ENCODE measurements at regions not wholly inside any gene's neighbourhood (a gene's known extent, or its start where the extent isn't known, plus 50 kb on each side); places are given as distances from the start of the nearest gene placed in this dataset.

DNA sequence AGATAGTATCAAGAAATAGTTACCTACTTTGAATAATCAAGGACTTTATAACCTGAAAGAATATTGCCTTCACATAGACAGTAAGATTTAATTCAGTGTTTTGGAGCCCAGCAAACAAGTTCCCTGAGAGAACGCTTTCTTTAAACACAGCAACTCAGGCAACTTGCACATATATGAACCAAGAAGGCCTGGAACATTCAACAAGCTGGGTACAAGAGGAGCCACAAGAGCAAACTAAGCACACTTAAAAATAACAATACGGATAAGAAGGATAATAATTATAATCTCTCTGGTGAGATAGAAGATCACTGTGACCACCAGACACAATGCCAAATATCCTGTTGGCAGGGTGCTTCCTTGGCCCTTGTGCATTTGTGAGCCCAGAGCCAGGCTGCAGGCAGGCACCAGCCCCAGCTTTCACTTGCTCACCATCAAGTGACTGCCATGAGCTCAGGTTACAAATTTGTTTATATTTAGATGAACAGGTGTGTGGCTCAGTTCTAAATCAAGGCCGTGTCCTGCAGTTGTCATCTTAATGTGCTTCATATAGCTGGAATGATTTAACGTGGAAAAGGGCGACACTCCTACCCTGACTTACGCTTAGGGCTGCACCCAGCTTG is 446.6 kb downstream of the IRS1 start:
- DNase-seq (ENCODE audit: insufficient read length, low spot score) (no peak), FAIRE-seq (no peak)

DNA sequence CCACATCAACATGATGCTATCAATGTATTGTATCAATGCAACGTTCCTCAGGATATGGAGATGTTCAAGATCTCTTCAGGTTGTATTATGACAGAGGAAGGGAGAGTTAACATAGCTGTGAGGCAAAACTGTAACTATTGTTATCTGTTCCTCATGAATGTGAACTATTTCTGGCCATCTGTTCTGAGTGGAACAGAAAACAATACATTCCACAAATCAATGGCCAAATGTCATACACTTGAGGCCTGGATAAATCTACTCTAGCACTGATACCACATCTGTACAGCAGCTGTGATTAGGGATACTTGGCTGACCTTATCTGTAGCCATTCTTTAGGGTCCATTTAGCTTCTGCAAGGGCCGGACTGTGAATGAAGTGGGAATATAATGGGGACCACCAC is 447.9 kb downstream of the IRS1 start:
- FAIRE-seq = no peak

GRCh38 chr2:226339616-226340015 is 460.0 kb downstream of the IRS1 start:
- FAIRE-seq (no peak), DNase-seq (ENCODE audit: insufficient read length, low spot score) (no peak)

More for the DNA sequence above, 447.9 kb downstream of the IRS1 start:
- DNase-seq (ENCODE audit: insufficient read length, low spot score) = no peak

GRCh38 chr2:226338825-226339224 is 460.8 kb downstream of the IRS1 start:
- no peak for DNase-seq (ENCODE audit: insufficient read length, low spot score)
- no peak for FAIRE-seq

GRCh38 chr2:226337941-226338600 is 461.5 kb downstream of the IRS1 start:
- FAIRE-seq = no peak
- DNase-seq (ENCODE audit: insufficient read length, low spot score) = no peak

DNA sequence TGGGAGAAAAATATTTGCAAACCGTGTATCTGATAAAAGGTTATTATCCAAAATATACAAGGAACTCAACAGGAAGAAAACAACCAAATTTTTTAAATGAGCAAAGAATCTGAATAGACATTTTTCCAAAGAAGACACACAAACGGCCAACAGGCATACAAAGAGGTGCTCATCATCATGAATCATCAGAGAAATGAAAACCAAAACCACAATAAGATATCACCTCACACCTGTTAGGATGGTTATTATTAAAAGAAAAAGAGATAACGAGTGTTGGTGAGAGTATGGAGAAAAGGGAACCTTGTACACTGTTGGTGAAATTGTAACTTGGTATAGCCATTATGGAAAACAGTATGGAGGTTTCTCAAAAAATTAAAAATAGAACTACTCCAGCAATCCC is 463.3 kb downstream of the IRS1 start:
- DNase-seq (ENCODE audit: insufficient read length, low spot score) = no peak
- FAIRE-seq = no peak

DNA sequence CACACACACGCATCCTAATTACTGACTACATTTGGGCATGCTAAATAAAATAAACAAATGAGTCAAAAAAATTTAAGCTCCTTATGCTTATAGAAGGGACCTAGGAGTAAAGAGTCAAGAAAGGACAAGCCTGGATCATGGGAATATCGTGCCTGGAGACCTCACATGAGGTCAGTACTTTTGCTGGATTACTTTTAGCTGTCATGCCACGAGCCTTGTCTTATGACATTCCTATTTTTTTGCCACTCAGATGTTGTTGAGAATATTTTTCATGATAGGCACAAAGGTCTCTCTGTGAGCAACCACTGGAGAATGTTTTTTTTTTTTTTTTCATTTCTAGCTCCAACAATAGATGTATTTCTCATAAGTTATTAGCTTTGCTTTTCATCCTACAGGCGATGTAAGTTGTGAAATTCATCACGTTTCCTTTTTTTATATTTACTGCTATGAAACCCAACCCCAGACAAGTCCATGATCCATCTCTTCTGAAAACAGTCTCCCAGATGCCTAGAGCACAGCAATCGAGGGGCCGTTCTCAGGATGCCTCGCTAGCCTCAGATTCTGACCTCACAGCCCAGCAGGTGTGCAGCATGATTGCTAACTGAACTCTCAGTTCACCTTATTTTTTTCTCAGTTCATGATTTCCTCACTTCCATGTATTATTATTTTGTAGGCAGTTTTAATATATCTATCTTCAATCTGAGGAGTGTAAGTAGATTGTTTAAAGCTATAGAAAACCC is 464.5 kb downstream of the IRS1 start:
- DNase-seq (ENCODE audit: insufficient read length, low spot score) = no peak
- peak; percentile 52 for FAIRE-seq

- no peak for DNase-seq (ENCODE audit: insufficient read length, low spot score)
- FAIRE-seq = no peak
These were observed 466.2 kb downstream of the IRS1 start for GRCh38 chr2:226333388-226333787.

DNA sequence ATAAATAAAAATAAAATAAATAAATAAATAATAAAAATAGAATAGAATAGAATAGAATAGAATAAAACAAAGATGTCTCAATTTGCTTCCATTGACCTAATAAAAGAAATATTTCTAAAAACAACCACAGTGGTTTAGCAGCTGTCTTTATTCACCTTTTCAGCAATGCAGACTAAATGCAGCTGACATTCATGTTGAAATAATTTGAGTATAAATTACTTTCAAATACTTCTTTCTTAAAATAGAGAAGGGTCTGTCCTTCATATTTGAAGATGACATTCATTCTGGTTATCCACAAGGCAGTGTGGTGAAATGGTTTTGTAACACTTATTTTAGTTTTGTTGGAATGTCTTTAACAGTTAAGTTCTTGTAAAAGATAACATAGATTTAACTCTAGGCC is 469.4 kb downstream of the IRS1 start:
- FAIRE-seq (no peak), DNase-seq (ENCODE audit: insufficient read length, low spot score) (no peak)

- peak; percentile 75 for FAIRE-seq
These were observed 470.4 kb downstream of the IRS1 start for GRCh38 chr2:226329180-226329579.

GRCh38 chr2:226327830-226328229 is 471.8 kb downstream of the IRS1 start:
- no peak for FAIRE-seq

More at GRCh38 chr2:226329180-226329579, 470.4 kb downstream of the IRS1 start:
- DNase-seq (ENCODE audit: insufficient read length, low spot score) = no peak

GRCh38 chr2:226325526-226325925 is 474.1 kb downstream of the IRS1 start:
- FAIRE-seq = no peak

More at GRCh38 chr2:226327830-226328229, 471.8 kb downstream of the IRS1 start:
- DNase-seq (ENCODE audit: insufficient read length, low spot score) = no peak

DNA sequence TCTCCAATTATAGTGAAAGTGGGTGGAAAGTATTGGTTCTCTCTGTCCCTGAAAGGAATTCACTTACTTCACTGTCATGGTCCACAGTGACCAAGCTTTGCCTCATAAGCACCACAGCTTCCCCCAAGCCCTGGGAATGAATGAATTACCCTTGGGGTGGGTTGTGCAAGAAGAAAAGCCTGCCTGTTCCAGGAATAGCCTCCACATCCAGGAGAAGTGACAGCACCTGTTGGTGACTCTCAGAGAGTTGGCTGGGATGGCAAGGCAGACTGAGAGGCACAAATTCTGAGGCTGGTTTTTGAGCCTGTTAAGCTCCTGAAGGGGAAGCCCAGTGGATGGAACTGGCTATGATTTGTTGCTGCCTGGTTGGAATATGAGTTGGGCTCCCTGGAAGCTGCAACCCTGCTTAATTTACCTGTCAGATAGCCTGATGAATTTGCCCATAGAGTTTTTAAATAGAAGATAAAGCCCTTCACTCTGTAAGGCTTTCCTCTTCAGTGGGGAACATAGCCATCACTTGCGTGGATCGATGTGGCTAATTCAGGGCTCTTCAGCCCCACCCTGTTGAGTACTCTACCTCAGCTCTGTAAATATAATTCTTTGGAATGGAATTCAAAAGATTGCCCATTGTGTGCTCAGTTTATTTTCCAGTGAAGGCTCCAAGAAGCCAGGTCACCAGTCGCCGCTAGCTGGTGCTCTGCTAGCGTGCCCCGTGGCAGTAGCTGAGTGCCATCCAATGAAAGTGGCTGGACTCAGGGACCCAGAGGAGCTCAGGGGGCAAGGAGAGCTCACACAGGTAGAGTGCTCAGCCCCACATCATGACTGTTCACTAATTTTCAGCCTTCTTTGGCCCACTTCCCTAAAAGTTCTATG is 479.3 kb downstream of the IRS1 start:
- FAIRE-seq = no peak

More at GRCh38 chr2:226325526-226325925, 474.1 kb downstream of the IRS1 start:
- DNase-seq (ENCODE audit: insufficient read length, low spot score) = no peak

DNA sequence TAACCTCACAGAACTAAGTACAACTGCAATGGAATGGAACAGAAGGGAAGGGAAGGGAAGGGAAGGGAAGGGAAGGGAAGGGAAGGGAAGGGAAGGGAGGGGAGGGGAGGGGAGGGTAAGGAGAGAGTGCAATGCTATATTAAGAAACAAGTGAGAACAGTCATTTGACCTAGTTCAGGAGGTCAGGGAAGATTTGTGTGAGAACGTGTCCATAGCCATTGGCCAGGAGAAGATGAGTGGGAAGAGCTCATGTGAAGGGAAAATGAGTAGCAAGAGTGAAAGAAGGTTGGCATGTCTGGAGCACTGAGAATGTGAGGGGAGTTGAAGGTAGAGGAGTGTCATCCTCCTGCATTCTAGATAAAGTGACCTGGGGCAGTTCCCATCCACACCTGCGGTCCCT is 481.6 kb downstream of the IRS1 start:
- FAIRE-seq (no peak), DNase-seq (ENCODE audit: insufficient read length, low spot score) (no peak)

More for the DNA sequence above, 479.3 kb downstream of the IRS1 start:
- DNase-seq (ENCODE audit: insufficient read length, low spot score) = no peak

DNA sequence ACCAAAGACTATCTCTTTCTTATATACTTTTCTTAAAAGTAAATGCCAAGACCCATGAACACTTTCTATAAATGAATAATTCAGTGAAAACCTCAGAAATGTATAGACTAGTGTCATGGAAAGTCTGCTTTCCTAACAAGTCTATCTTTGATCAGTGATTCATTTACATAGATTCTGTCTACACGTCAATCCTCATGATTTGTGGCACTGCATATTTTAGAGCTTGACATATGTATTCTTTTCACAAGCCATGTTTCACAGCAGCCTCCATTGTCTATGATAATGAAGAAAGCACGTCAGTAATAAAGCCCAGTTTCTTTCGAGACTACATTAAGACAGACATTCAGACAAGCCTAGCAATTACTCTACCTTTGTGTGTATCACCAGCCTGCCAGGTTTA is 486.6 kb downstream of the IRS1 start:
- FAIRE-seq = no peak
- DNase-seq (ENCODE audit: insufficient read length, low spot score) = no peak

GRCh38 chr2:226312155-226312554 is 487.5 kb downstream of the IRS1 start:
- FAIRE-seq (no peak), DNase-seq (ENCODE audit: insufficient read length, low spot score) (no peak)

- DNase-seq (ENCODE audit: insufficient read length, low spot score) (no peak), FAIRE-seq (no peak)
These were observed 489.5 kb downstream of the IRS1 start for GRCh38 chr2:226310146-226310545.

GRCh38 chr2:226308986-226309385 is 490.6 kb downstream of the IRS1 start:
- DNase-seq (ENCODE audit: insufficient read length, low spot score) (no peak), FAIRE-seq (no peak)

- DNase-seq (ENCODE audit: insufficient read length, low spot score) (no peak), FAIRE-seq (no peak)
These were observed 491.3 kb downstream of the IRS1 start for GRCh38 chr2:226308323-226308680.

- DNase-seq (ENCODE audit: insufficient read length, low spot score) (no peak), FAIRE-seq (no peak)
These were observed 491.9 kb downstream of the IRS1 start for GRCh38 chr2:226307487-226308322.

Measured in HTR-8/SVneo (cell line).